LNCAP (cell line): ENCODE measurements at regions not wholly inside any gene's neighbourhood (a gene's known extent, or its start where the extent isn't known, plus 50 kb on each side); places are given as distances from the start of the nearest gene placed in this dataset.

Source experiments
- TF ChIP-seq, protein P1 (sequence below): fragments of 450-650 bp; IDR thresholded peaks from 2 replicates; pipeline ENCODE4 v1.5.1; 2017; ENCODE audit warnings: mild to moderate bottlenecking

DNA sequence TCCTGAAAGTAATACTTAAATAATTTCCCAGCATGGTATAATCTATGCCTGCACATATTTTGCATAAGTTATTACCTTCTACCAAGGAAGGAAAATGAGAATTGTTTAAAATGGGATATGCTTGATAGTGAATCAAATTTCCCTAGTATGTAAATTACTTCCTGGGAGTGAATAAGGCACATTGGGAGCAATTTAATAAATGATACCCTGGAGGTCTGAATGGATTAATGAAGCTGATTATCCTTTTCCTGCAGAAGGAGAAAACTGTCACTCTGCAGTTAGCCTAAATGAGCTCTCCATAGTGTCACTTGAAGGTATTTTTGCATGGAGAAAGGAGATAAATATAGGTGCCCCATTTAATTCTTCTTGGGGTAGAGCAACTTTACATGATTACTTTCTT, 2212.0 kb downstream of the PCDH7 start:
- TF ChIP-seq, protein P1, sequence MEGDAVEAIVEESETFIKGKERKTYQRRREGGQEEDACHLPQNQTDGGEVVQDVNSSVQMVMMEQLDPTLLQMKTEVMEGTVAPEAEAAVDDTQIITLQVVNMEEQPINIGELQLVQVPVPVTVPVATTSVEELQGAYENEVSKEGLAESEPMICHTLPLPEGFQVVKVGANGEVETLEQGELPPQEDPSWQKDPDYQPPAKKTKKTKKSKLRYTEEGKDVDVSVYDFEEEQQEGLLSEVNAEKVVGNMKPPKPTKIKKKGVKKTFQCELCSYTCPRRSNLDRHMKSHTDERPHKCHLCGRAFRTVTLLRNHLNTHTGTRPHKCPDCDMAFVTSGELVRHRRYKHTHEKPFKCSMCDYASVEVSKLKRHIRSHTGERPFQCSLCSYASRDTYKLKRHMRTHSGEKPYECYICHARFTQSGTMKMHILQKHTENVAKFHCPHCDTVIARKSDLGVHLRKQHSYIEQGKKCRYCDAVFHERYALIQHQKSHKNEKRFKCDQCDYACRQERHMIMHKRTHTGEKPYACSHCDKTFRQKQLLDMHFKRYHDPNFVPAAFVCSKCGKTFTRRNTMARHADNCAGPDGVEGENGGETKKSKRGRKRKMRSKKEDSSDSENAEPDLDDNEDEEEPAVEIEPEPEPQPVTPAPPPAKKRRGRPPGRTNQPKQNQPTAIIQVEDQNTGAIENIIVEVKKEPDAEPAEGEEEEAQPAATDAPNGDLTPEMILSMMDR: no peak

DNA sequence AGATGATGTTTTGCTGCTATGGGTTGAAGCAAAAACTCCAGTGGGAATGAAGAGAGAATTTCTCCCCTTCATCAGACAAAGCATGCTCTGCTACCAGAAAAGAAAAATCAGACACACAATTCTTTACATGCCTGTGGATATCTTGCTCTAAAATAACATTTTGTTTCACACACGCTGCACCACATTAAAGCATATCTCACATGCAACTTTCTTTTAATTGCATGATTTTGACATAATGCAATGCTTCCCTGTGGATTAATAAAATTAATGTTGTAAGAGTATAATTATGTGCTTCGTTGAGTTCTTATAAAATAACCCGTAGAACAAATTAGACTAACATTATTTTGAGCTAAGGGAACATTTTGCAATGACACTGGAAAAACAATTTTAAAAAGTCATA, 2230.7 kb downstream of the PCDH7 start:
- TF ChIP-seq, protein P1: no peak

DNA sequence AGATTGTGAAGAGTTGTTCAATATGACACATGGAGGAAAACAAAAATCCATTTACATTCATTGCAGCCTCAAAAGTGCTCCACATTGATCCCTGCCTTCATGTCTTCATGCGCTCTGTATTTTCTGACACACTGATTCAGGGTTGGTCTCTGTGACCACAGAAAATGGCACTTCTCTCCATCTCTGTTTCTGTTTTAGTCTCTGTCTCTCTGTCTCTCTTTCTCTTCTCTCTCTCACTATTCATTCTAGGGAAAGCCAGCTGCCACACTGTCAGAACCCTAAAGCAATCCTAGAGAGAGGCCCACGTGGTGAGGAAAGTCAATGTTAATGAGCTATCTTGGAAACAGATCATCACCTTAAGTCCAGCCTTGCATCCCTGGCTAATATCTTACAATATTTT, 2238.4 kb downstream of the PCDH7 start:
- TF ChIP-seq, protein P1: no peak

DNA sequence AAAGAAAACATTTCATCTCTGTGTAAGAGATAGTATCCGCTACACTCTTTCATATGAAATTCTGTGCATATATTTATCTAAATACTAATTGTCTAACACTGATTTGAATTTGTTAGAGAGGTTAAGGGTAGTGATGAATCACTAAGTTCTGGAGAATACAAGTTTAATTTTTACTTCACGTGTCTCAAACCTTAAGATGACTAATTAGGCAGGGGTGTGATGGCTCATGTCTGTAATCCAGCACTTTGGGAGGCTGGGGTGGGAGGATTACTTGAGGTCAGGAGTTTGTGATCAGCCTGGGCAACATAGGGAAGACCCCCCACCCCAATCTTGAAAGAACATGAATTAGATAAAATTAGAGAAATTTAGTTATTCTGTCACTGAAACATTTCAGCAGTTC, 2241.9 kb downstream of the PCDH7 start:
- TF ChIP-seq, protein P1: no peak

DNA sequence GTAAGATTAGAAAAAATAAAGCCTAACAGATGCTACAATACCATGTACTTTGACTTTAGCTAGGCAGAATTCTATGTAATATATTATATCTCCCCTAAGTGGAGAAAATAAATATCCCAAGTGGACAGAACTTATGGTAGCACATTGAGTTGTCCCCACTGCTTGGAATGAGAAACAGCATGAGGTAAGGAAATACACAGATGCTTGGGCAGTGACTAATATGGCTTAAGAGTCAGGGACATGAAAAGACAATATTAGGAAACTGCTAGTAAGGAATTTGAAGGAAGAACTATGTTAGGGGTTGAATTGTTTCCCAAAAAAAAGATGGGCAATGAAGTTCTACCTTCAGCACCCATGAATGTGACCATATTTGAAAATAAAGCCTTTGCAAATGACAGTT, 2265.1 kb downstream of the PCDH7 start:
- TF ChIP-seq, protein P1: no peak

DNA sequence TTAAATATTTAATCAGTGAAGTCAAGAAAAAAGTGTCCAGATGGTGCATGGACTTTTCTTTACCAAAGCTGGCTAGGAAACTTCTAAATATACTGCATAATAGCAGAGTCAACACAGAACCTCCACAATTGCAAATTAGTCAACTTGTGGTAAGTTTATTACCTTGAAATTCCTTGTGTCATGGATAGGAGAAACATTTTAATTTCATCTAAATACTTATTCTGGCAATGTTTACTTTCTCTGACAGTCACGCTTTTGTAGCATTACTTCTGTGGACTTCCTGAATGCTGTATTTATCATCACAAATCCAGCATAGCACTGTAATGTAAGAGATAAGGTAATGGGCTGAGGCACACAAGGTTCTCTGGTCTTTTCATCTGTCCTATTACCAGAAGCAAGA, 2266.1 kb downstream of the PCDH7 start:
- TF ChIP-seq, protein P1: no peak

DNA sequence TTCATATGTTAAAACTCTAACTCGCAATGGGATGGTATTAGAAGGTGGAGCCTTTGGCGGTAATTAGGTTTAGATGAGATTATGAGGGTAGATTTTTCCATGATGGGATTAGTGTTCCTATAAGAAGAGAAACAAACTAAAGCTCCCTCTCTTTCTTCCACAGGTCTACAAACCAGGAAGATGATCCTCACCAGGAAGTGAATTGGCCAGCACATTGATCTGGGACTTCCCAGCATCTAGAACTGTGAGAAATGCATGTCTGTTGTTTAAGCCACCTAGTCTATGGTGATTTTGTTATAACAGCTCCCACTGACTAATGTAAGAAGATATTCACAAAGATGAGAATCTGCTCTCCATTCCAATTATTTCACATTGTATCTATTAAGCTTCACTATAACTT, 2266.9 kb downstream of the PCDH7 start:
- TF ChIP-seq, protein P1: no peak

DNA sequence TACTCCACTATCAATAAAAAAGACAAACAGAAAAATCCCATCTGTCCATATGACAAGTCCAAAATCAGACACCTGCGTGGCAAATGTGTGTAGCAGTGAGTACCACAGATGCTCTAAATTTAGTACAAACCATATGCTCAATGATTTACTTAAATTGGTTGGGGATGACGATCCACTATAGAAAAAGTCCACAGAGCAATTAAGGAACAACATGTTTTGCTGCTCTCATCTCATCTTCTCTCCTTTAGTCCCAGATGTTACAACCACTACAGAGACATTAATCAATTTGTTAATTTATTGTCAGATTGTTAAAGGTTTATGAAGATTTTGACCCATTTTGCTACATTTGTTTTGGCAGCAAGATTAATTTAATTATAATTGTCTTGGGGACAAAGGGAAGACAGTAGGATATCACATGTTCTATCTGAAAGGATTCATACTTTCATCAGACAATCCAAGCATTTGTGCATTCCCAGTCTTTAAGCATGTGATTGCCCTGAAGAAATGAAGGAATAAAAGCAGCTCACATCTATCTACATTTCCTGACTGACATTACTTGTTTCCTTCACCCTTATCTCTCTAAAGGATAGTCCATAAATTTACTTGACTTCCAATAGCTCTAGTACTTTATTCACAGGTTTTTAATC, 2268.1 kb downstream of the PCDH7 start:
- TF ChIP-seq, protein P1: no peak
